GM21529 (cell line): ENCODE measurements at regions not wholly inside any gene's neighbourhood (a gene's known extent, or its start where the extent isn't known, plus 50 kb on each side); places are given as distances from the start of the nearest gene placed in this dataset.

ENCODE experiments used
- ATAC-seq: cut with Tn5 transposase; IDR thresholded peaks from one replicate; pipeline ENCODE4 v1.9.1; 2021; ENCODE audit not compliant: unreplicated experiment

GRCh38 chr2:145184741-145185651 is 665.1 kb upstream of the ZEB2 start:
- ATAC-seq: no peak

DNA sequence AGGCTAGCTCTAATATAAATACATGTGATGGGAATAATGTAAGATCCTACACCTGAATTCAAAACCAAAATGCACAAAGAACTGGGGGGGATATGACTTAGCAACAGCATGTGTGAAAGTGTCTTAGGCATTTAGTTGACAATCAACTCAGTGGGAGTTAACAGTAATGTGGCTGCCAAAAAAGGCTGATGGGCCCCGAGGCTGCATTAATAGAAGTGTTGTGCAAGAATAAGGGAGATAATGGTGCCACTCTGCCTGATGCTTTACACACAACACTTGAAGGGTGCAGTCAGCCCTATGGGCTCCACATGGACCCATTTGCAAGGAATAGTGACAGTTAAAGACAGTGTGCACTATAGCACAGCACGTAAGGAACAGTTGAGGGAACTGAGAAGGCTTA is 649.4 kb upstream of the ZEB2 start:
- no peak for ATAC-seq

GRCh38 chr2:145168091-145168490 is 648.2 kb upstream of the ZEB2 start:
- no peak for ATAC-seq

GRCh38 chr2:145166731-145167302 is 646.9 kb upstream of the ZEB2 start:
- no peak for ATAC-seq

DNA sequence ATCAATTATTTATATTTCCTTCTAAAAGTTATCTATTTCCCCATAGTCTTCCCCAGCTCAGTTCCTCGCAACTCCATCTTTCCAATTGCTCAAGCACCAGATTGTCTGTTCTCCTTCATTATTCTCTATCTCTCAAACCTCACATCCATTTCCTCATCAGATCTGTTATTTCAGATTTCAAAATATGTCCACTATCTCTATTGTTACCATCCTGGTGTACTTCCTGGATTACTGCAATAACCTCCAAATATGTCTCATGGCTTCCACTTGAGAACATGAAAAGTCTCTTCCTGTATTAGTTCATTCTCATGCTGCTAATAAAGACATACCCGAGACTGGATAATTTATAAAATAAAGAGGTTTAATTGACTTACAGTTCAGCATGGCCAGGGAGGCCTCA is 641.7 kb upstream of the ZEB2 start:
- no peak for ATAC-seq

DNA sequence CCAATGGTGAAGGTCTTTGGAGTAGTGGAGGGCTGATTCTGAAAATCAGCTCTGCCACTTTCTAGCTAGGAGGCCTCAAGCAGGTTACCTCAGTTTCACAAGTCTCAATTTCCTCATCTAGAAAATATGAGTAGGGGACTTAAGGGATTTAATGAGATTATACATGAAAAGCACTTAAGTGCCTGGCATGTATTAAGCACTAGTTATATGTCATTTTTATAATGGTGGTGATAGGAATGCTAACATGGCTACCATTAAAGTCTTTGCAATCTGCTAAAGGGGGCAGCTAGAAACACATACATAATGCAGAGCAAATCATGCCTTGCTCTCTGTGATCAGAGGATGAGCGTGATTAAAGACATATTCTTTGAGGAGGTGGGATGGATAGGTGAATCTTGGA is 640.9 kb upstream of the ZEB2 start:
- ATAC-seq: no peak

DNA sequence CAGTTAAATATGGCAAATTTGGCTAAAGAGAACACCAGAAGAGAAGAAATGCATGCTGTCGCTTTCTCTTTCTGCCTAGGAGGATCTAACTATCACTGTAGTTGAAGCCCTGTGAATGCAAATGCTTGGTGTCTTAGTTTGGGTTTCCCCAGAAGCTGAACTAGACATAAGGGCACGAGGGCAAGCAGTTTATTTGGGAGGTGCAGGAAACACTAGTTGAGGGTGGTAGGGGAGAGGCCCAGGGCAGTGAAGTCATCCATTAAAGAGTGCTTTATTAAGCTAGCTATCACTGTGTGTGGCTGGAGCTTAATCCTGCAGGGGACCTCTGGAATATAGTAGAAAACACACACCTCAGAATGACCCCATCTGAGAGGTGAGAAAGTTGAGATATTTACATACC is 639.8 kb upstream of the ZEB2 start:
- ATAC-seq: no peak

DNA sequence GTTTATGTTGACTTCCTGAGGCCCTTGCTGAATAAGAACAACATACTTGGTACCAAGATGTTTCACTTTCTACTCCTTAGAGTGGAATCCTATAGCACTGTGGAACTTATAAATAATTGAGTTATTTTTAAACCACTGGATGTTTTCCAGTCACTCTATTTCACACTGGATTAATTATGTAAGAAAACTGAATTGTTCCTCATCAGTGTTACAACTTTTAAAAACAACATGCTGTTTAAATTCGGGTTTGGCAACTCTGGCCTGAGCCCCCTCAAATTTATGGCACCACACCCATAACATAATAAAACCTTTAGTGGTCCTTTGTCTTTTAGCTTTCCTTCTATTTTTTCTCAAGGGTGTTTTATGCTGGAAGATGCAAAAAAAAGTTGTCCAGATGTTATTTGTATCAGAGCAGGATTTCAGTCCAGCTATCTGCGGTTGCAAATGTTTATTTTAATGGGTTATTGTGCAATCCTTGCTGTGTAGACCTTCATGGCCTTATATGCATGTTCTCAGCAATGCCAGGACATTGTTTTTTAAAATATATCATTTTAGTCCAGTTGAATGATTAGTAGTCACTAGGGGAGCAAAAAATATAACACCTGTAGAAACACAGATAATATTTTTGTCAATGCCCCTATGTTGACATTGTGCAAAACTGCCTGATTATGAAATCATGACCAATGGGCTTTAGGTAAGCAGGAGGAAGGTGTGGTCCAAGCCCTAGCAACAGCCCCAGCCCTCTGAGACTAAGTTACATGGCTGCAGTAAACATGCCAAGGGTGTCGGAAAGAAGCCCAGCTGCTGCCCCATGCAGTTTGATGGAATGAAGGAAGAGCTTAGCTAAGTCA is 638.0 kb upstream of the ZEB2 start:
- no peak for ATAC-seq

- no peak for ATAC-seq
These were observed 637.2 kb upstream of the ZEB2 start for GRCh38 chr2:145157036-145157675.

DNA sequence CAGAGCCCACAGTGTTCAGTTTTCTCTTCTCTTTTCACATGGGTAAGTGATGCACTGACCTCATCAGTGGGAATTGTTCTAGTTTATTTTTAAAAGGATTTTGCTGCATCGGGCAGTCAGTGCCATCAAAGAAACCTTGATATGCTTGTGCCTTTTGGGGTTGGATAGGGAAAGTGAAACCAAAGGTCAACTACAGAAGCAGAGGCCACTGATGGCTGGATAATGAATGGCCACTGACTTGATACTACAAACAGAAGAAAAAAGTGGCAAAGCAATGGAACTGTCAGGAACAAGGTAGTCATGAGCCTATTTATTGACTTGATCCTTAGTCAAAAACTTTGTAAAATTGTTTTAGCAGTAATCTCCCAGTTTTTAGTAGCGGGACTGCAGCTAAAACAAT is 636.3 kb upstream of the ZEB2 start:
- no peak for ATAC-seq

DNA sequence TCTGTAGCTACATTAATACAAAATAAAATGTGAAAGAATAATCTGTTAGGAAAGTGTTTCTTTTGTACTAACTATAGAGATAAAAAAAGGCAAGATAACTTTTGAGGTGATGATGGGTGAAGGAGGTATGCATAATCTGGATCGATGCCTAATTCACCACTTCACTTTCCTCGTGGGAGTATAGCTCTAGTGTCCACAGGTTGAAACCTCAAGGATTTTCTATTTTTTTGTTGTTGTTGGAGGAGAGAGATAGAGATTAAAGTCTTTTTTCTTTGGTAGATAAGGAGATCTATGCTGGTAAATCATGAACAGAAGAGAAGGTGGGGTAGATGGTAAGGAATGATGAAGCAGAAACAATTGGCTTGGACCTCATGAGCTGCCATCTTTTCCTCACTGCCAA is 635.3 kb upstream of the ZEB2 start:
- ATAC-seq: no peak

DNA sequence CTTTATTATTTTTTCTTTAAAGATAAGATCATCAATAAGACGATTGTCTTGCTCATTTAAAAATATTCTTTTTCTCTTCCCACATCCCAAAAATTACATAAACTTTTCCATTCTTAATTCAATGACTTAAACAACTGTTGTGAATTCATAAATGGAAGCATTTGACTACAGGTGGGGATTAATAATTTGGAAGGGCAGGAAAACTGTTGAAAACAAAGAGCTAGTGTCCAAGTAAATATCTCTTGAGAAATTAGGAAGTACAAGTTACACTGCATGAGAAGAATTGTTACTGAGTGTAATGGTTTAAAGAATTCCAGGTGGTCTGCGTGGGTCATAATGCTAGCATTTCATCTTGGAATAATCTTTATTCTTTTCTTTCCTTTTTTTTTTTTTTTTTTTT is 634.8 kb upstream of the ZEB2 start:
- no peak for ATAC-seq

DNA sequence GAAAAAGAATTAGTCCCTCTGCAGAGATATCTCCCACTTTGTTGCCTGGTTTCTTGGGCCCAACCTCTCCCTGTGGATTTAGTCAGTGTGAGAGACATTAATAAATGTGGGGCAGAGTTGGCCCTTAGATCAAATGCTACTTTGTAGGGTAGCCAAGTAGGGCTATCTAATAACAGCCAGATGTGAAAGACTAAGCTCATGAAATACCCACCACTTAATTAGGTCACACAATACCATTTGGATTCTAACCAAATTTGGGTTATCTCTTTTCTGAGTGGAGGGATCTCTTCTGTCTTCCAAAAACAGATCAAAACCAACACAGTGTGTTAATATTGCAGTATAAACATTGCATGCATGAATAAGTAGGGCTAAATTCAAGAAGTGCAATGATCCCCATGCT is 626.8 kb upstream of the ZEB2 start:
- no peak for ATAC-seq

GRCh38 chr2:145144131-145144728 is 624.3 kb upstream of the ZEB2 start:
- ATAC-seq: no peak

GRCh38 chr2:145141981-145142380 is 622.1 kb upstream of the ZEB2 start:
- ATAC-seq: no peak

DNA sequence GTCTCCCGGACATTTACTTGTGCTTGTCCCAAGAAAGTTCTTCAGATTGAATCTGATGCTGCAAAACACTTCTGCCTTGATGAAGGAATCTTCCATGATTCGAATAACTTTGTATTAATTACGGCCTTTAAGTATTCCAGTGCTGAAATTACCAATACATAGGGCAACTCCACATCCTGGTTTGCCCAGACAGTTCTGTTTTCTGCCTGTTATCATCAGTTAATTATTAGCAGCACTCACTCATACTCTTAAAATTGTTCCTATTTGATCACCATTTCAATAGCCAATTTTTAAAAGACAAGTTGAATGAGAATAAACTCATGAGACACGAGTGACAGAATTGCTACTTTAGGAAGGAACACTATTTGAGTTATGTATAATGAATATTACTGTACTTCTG is 620.7 kb upstream of the ZEB2 start:
- ATAC-seq: no peak

GRCh38 chr2:145138626-145139025 is 618.7 kb upstream of the ZEB2 start:
- no peak for ATAC-seq

- no peak for ATAC-seq
These were observed 618.0 kb upstream of the ZEB2 start for GRCh38 chr2:145137901-145138300.

DNA sequence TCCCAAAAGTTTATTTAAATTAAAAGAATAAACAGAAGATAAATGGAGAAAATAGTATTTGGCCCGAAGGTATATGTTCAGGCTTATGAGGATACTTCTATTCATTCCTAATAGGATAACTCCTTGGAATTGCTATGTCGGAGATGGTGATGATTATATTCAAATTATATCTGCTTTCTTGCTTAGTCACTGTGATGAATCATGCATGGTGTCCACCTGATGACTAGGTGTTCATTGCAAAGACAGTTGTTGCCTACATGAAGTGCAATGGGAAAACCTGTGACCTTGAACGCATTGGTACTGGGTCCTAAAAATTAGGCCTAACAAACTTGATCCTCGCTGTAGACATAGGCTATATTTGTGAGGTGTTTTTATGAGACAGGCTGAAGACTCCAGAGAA is 617.3 kb upstream of the ZEB2 start:
- no peak for ATAC-seq

DNA sequence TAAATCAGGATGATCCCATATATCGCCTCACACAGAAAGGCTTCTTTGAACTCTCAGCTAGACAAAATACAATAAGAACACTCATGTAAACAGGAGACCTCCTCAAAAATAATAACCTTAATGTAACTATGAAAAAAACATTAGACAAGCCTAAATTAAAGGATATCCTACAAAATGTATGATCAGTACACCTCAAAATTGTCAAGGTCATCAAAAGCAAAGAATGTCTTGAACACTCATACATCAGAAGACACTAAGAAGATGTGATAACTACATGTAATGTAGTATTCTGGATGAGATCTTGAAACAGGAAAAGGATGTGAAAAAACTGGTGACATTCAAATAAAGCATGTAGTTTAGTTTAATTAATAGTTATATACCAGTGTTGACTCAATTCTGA is 616.8 kb upstream of the ZEB2 start:
- no peak for ATAC-seq

DNA sequence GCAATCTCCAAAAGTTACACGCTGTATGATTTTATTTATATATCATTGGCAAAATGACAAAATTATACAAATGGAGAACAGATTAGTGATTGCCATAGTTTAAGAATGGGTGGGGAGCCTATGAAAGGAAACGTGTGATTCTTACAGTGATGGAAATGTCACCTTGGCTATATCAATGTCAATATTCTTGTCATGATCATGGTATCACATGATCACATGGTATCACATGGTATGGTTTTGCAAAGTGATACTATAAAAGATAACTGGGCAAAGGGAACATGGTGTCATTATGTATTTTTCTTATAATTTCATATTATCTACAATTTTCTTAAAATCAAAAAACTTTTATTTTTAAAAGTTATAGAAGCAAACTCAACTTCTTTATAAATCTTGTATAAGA is 606.2 kb upstream of the ZEB2 start:
- ATAC-seq: no peak
